ENCODE measurements at regions not wholly inside any gene's neighbourhood (a gene's known extent, or its start where the extent isn't known, plus 50 kb on each side); places are given as distances from the start of the nearest gene placed in this dataset.
"Not testable (repeated sequence)": the region's sequence is repeated elsewhere in the genome, so short reads cannot be mapped to it uniquely, and the experiment has no call there.

DNA sequence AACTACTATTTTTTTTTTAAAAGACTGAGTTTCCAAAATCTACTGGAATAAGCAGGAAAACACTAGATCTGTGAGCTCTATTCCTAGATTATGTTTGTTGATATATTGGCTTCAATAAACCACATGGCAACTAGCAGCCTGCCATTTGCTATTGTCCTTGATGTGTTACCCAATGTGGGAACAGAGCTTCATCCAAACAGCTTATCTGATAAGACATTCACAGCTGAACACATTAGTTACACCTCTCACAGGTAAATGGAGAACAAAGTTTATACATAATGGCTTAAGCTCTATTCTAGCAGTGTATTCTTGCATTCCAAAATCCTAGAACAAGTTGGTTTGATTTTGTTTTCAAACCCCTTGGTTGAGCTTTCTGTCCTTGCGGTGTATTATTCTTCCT lies 642.1 kb downstream of the TLE1 start:
- FAIRE-seq (no peak), DNase-seq (ENCODE audit: insufficient read length, low spot score) (no peak)

- DNase-seq (ENCODE audit: insufficient read length, low spot score), result no peak
- FAIRE-seq, result no peak
Measured at GRCh38 chr9:81045658-81046057, 643.7 kb downstream of the TLE1 start.

- no peak for FAIRE-seq
- no peak for DNase-seq (ENCODE audit: insufficient read length, low spot score)
Measured at GRCh38 chr9:81037889-81038288, 651.5 kb downstream of the TLE1 start.

DNA sequence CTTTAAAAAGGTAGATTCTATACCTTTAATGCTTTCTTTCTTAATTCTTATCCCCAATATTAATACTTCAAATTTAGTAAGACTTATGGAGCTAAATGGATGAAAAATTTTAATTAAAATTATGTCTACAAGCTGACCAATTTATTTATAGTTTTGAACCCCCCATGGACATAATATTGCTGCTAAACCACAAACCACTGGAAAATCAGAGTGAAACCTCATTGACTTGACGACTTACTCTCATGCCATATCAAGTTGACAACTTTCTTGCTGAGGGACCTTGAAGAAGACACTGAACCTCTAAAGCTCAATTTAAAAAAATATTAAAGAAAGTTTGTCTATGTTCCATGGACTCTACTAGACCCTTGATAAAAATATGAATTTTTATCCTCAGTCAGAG lies 653.7 kb downstream of the TLE1 start:
- no peak for FAIRE-seq
- no peak for DNase-seq (ENCODE audit: insufficient read length, low spot score)

- DNase-seq (ENCODE audit: insufficient read length, low spot score) (no peak), FAIRE-seq (no peak)
Measured at GRCh38 chr9:81035171-81035570, 654.2 kb downstream of the TLE1 start.

GRCh38 chr9:81032831-81033230 lies 656.5 kb downstream of the TLE1 start:
- DNase-seq (ENCODE audit: insufficient read length, low spot score) (no peak), FAIRE-seq (no peak)

DNA sequence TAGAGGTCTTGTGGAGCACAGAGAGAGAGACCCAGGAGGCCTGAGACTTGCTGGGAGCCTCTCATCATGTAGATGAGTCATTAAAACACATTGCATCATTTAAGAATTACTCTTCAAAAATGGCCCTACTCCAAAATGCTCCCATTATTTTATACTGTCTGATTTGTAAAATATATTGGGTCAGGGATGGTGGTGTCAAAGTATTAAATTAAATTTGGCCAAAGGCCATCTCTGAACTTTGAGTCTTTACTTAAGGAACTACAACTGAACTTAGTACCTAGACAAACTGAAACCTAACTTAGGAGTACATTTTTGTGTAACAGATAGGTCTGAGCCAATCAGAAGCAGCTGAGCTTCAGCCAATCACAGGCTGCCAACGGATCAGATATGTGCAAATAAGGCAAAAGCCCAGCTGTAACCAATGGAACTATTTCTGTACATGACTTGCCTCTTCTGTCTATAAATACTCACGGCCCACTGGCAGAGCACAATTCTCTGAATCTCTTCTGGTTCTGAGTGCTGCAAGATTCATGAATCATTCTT lies 657.2 kb downstream of the TLE1 start:
- FAIRE-seq (no peak), DNase-seq (ENCODE audit: insufficient read length, low spot score) (no peak)

DNA sequence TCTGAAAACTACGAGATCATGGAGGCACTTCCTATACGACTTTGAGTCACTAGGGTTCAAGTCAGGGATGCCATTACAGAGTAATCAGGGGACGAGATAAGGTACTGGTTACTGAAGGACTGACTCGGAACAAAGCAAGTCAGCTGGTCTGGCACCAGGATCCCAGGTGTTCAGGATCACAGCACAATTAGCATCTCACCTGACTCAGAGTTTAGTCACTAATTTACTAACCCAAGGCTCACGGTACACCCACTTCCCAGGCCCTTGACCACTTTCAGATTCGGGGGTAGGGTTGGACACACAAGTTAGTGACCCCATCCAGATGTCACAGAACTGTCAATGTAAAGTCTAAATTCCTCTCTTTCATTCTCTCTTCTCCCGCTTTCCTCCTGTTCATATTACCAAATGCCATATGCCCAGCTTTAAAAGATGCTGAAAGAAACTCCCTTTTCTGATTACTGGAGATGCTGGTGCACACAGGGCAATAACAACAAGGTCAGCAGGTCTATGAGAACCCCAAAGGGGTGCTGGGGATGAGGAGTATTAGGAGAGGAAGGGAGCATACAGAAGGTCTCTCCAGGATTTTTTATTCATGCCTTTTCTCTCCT lies 657.8 kb downstream of the TLE1 start:
- no peak for DNase-seq (ENCODE audit: insufficient read length, low spot score)
- no peak for FAIRE-seq

GRCh38 chr9:81030027-81030426 lies 659.3 kb downstream of the TLE1 start:
- no peak for DNase-seq (ENCODE audit: insufficient read length, low spot score)
- FAIRE-seq, result no peak

DNA sequence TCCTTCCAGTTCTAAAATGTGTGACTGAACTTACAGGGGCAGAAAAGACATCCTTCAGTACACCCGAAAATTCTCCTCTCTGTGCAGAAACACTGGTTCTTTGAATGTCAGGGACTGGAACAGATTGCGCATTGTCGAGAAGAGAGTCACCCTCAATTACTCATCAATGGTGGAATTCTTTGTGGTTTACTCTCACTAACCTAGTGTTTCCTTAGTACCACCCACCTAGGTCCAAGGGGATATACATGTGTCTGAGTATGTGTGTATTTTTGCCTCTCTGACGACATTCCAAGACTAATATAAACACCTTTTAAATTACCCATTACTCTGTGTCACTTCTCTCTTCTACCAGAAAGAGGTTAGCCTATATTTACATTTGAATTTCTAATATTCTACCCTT lies 660.8 kb downstream of the TLE1 start:
- no peak for DNase-seq (ENCODE audit: insufficient read length, low spot score)
- FAIRE-seq, result no peak

DNA sequence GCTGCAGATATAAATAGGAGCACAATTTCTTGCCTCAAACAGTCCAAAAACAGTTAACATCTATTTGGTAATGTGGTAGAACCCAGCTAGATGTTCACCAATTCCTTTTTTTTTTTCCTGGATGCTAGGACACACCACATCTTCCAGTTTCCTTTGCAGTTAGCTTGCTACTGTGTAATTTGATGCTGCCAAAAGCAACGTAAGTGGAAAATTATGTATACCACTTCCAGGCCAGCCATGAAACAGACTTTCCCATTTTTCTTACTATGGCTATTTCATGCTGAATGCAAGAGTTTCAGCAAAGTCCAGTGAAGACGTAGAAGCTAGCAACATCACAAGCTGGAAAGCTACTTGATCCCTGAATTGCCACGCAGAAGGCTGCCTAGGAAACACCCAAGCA lies 667.2 kb downstream of the TLE1 start:
- no peak for FAIRE-seq
- no peak for DNase-seq (ENCODE audit: insufficient read length, low spot score)

GRCh38 chr9:81014945-81015344 lies 674.4 kb downstream of the TLE1 start:
- not testable (repeated sequence) for FAIRE-seq

DNA sequence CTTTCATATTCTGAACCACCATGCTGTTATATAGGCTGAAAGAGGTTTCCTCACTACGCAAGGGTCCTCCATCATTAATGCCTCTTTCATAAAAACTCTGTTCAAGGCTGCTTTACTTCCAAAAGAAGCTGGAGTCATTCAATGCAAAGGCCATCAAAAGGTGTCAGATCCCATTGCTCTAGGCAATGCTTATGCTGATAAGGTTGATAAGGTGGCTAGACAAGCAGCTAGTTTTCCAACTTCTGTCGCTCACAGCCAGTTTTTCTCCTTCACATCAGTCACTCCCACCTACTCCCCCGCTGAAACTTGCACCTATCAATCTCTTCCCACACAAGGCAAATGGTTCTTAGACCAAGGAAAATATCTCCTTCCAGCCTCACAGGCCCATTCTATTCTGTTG lies 676.2 kb downstream of the TLE1 start:
- FAIRE-seq; DNase-seq (ENCODE audit: insufficient read length, low spot score): not testable (repeated sequence)

More at GRCh38 chr9:81014945-81015344, 674.4 kb downstream of the TLE1 start:
- DNase-seq (ENCODE audit: insufficient read length, low spot score), result not testable (repeated sequence)

DNA sequence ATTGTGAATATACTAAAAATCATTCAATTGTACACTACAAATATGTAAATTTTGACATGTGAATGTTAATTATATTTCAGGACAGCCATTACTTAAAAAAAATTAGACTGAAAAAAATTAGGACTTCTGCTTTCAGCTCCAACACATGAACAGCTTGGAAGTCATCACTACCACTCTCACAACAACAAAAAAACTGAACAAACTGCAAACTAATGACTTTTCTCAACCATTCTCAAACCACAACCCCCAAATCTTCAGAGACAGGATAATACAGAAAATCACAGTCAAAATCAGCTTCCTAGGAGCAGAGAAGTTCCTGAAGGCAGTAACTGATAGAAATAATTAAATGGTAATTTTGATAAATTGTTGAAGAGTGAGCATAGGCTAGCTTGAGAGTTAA lies 686.4 kb downstream of the TLE1 start:
- FAIRE-seq, result no peak
- no peak for DNase-seq (ENCODE audit: insufficient read length, low spot score)

- FAIRE-seq (no peak), DNase-seq (ENCODE audit: insufficient read length, low spot score) (no peak)
Measured at GRCh38 chr9:81002242-81002641, 687.1 kb downstream of the TLE1 start.

- FAIRE-seq (no peak), DNase-seq (ENCODE audit: insufficient read length, low spot score) (no peak)
Measured at GRCh38 chr9:80995759-80996158, 693.6 kb downstream of the TLE1 start.

DNA sequence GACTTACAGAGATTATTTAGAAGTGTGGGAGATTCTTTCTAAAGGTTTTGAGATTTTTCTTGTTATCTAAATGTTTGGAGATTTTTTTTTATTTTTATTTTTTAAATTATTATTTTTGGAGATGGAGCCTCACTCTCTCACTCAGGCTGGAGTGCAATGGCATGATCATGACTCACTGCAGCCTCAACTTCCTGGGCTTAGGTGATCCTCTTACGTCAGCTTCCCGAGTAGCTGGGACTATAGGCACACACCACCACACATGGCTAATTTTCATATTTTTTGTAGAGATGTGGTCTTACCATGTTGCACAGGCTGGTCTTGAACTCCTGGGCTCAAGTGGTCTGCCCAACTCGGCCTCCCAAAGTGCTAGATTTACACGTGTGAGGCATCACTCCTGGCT lies 694.5 kb downstream of the TLE1 start:
- DNase-seq (ENCODE audit: insufficient read length, low spot score) (no peak), FAIRE-seq (no peak)

- FAIRE-seq; DNase-seq (ENCODE audit: insufficient read length, low spot score): not testable (repeated sequence)
Measured at GRCh38 chr9:80985595-80985994, 703.8 kb downstream of the TLE1 start.

- FAIRE-seq, result no peak
- no peak for DNase-seq (ENCODE audit: insufficient read length, low spot score)
Measured at GRCh38 chr9:80976403-80976802, 712.9 kb downstream of the TLE1 start.

DNA sequence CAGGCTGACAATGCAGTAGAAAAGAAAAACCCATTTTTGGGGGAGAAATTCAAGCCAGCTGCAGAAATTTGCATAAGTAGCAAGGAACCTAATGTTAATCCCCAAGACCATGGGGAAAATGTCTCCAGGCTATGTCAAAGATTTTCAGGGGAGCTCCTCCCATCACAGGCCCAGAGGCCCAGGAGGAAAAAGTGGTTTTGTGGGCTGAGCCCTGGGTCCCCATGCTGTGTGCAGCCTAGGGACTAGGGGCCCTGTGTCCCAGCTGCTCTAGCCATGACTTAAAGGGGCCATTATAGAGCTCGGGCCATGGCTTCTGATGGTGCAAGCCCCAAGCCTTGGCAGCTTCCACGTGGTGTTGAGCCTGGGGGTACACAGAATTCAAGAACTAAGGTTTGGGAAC lies 719.0 kb downstream of the TLE1 start:
- not testable (repeated sequence) for DNase-seq (ENCODE audit: insufficient read length, low spot score); FAIRE-seq

GRCh38 chr9:80968611-80969010 lies 720.7 kb downstream of the TLE1 start:
- FAIRE-seq (no peak), DNase-seq (ENCODE audit: insufficient read length, low spot score) (no peak)

DNA sequence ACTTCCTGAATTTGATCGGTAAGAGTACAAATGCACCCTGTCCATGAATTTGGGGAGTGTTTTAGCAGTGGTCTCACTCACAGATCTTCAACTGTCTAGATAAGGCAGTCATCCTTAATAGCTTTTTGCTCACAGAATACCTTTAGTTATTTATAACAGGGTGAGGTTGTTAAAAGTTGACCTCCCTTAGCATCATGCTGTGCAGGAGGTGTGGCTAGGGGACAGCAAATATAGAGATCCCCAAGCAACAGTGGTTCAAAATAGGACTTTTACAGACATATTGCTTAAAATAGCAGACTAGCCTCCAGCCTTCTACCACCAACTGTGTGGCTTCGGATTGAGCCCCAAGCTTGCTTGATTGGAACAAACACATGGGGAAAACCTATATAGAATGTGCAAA lies 724.4 kb downstream of the TLE1 start:
- DNase-seq (ENCODE audit: insufficient read length, low spot score), result no peak
- FAIRE-seq, result no peak

- no peak for FAIRE-seq
Measured at GRCh38 chr9:80964374-80964773, 725.0 kb downstream of the TLE1 start.

More at GRCh38 chr9:80964374-80964773, 725.0 kb downstream of the TLE1 start:
- DNase-seq (ENCODE audit: insufficient read length, low spot score), result no peak
